GM21619 (cell line): ENCODE measurements at regions not wholly inside any gene's neighbourhood (a gene's known extent, or its start where the extent isn't known, plus 50 kb on each side); places are given as distances from the start of the nearest gene placed in this dataset.

ENCODE experiments used
- ATAC-seq: cut with Tn5 transposase; IDR thresholded peaks from one replicate; pipeline ENCODE4 v1.9.1; 2021; ENCODE audit not compliant: unreplicated experiment

GRCh38 chr14:101117543-101117942, 214.0 kb upstream of the RTL1 start:
- no peak for ATAC-seq

GRCh38 chr14:101118233-101118632, 214.7 kb upstream of the RTL1 start:
- no peak for ATAC-seq

- ATAC-seq = no peak
Measured at GRCh38 chr14:101118746-101119591, 215.4 kb upstream of the RTL1 start.

- no peak for ATAC-seq
Measured at GRCh38 chr14:101119830-101120571, 216.5 kb upstream of the RTL1 start.

GRCh38 chr14:101120641-101121507, 217.4 kb upstream of the RTL1 start:
- ATAC-seq = no peak

GRCh38 chr14:101121508-101122139, 218.1 kb upstream of the RTL1 start:
- ATAC-seq = no peak

GRCh38 chr14:101122237-101123141, 219.0 kb upstream of the RTL1 start:
- ATAC-seq = no peak

GRCh38 chr14:101123618-101124510, 220.3 kb upstream of the RTL1 start:
- no peak for ATAC-seq

GRCh38 chr14:101124815-101125214, 221.3 kb upstream of the RTL1 start:
- no peak for ATAC-seq

GRCh38 chr14:101125313-101125712, 221.8 kb upstream of the RTL1 start:
- ATAC-seq = no peak

- no peak for ATAC-seq
Measured at GRCh38 chr14:101125719-101126651, 222.5 kb upstream of the RTL1 start.

GRCh38 chr14:101126731-101127130, 223.2 kb upstream of the RTL1 start:
- ATAC-seq = no peak

- no peak for ATAC-seq
Measured at GRCh38 chr14:101127224-101127623, 223.7 kb upstream of the RTL1 start.

- ATAC-seq = no peak
Measured at GRCh38 chr14:101128478-101129321, 225.2 kb upstream of the RTL1 start.

- ATAC-seq = no peak
Measured at GRCh38 chr14:101129521-101130167, 226.1 kb upstream of the RTL1 start.

- ATAC-seq = no peak
Measured at GRCh38 chr14:101130861-101131260, 227.3 kb upstream of the RTL1 start.
